Muscle layer of duodenum (tissue), 2 donors: ENCODE measurements at regions not wholly inside any gene's neighbourhood (a gene's known extent, or its start where the extent isn't known, plus 50 kb on each side); places are given as distances from the start of the nearest gene placed in this dataset.

ENCODE experiments used
- H3K27ac ChIP-seq: one replicate; pipeline ENCODE4 v1.7.0; 2013; ENCODE audit warnings: mild to moderate bottlenecking, low read length
- H3K27me3 ChIP-seq: one replicate; pipeline ENCODE4 v1.7.0; 2013; ENCODE audit warnings: low read depth, mild to moderate bottlenecking, control low read depth, low read length
- H3K36me3 ChIP-seq, 2 donors: one replicate each; pipeline ENCODE4 v1.7.0; 2013; ENCODE audit warnings: low read length in 2 of 2, control low read depth in 1 of 2, mild to moderate bottlenecking in 1 of 2; ENCODE audit not compliant: insufficient read depth in 2 of 2, control insufficient read depth in 1 of 2
- H3K4me1 ChIP-seq, 2 donors: one replicate each; pipeline ENCODE4 v1.7.0; 2013; ENCODE audit warnings: low read length in 2 of 2, mild to moderate bottlenecking in 2 of 2, control low read depth in 1 of 2, moderate library complexity in 1 of 2; ENCODE audit not compliant: insufficient read depth in 2 of 2, control insufficient read depth in 1 of 2
- H3K4me3 ChIP-seq, 2 donors: one replicate each; pipeline ENCODE4 v1.7.0; 2013; ENCODE audit warnings: low read length in 2 of 2, low read depth in 1 of 2, mild to moderate bottlenecking in 1 of 2
- H3K9me3 ChIP-seq, 2 donors: one replicate each; pipeline ENCODE4 v1.7.0; 2013; ENCODE audit warnings: low read length in 2 of 2, control low read depth in 1 of 2, mild to moderate bottlenecking in 1 of 2; ENCODE audit not compliant: control insufficient read depth in 1 of 2
- donor health status: healthy.

DNA sequence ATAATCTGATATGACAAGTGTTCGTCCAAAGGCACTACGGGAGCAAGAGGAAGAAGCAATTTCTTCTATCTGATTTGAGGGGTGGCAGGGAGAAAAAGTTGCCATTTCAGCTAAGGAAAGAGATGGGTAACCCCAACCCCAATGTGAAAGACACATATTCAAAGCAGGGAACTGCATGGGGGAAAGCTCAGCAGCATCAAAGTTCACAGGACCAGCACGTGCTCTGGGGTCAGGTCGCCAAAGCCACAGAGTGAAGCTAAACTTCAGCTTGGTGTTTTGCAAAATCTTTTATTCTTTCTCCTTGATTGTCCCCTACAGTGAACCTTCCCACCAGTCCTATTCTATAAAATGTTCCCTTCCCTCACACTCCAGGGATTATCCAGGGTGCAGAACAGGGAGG is 112.8 kb upstream of the PPP2R2D start:
- no peaks in the 10 kb centered on the region for H3K9me3 ChIP-seq
- no peaks in the 10 kb centered on the region for H3K4me1 ChIP-seq
- H3K36me3 ChIP-seq = no peaks in the 10 kb centered on the region
- H3K4me3 ChIP-seq = no peak overlapping the region
- no peak overlapping the region for H3K27ac ChIP-seq
- no peaks in the 10 kb centered on the region for H3K27me3 ChIP-seq

- no peaks in the 10 kb centered on the region for H3K27me3 ChIP-seq
These were observed 112.4 kb upstream of the PPP2R2D start for GRCh38 chr10:131788386-131788785.

DNA sequence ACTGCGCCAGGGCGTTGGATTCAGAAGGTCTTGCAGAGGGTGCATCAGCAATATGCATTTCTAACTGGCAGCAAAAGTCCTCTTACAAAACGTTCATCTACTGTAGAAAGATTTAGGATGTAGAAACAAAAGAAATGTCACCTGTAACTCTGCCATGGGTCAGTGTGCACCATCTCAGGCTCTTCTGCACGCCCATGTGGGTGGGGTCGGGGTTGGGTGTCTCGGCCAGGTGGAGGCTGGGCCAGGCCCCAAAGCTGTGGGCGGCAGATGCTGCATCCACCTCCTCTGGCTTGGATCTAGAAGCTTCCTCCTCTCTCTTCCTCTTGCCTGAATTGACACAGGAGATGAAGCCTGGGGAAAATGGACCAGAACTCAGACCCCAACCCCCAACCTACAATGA is 111.3 kb upstream of the PPP2R2D start:
- no peak overlapping the region for H3K27ac ChIP-seq
- no peaks in the 10 kb centered on the region for H3K27me3 ChIP-seq
- H3K36me3 ChIP-seq = no peaks in the 10 kb centered on the region
- no peaks in the 10 kb centered on the region for H3K9me3 ChIP-seq
- H3K4me3 ChIP-seq = no peak overlapping the region
- no peaks in the 10 kb centered on the region for H3K4me1 ChIP-seq

More at GRCh38 chr10:131788386-131788785, 112.4 kb upstream of the PPP2R2D start:
- Histone ChIP-seq H3K4me1 (no peaks in the 10 kb centered on the region), H3K36me3 (no peaks in the 10 kb centered on the region), H3K4me3 (no peak overlapping the region), H3K9me3 (no peaks in the 10 kb centered on the region), H3K27ac (no peak overlapping the region)

DNA sequence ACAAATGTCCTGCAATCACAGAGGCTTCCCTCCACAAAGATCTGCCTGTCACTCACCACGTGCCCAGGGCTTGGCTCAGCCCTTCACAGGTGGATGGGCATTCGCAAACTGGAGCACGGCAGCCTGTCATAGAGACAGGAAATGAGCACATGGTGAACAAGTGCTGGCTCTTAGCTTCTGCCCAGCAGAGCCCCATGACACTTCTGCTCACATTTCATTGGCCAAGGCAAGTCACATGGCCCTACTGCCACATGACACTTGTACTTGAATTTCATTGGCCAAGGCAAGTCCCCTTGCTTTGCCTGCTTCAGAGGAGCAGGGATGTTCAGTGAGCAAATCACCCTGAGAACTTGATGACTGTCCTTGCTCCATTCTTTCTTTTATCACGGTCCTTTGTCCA is 110.8 kb upstream of the PPP2R2D start:
- Histone ChIP-seq H3K27me3 (no peaks in the 10 kb centered on the region), H3K9me3 (no peaks in the 10 kb centered on the region), H3K4me3 (no peak overlapping the region)

DNA sequence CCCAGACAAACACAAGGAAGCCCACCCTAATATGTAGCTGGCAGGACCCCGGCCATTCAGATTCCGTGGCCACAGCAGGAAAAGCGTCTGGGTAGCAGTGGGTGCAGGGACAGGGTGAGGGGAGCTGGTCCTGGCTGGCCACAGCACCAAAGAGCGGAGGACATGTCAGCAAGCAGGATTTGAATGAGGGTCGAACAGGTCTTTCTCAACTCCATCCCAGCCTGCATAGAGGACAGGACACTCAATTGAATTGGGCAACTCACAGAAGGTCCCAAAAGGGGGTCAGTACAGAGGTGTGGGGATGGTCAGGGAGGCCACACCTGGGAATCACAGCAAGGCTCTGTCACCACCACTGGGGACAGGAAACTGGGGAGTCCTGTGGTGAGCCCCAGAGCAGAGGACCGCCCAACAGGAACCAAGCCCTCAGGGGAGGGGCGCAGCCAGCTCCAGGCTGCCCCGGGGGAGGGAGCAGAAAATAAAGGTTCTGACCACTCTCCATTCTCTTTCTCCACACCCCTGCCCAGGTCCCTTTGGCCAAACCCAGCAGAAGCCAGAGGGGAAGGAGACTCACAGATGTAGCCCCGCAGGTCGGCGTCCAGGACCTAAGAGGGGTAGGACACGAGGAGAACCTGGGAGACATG is 108.7 kb upstream of the PPP2R2D start:
- no peaks in the 10 kb centered on the region for H3K27me3 ChIP-seq
- no peaks in the 10 kb centered on the region for H3K36me3 ChIP-seq
- peaks cover 0 to 8% of the 10 kb centered on the region in 2 donors for H3K9me3 ChIP-seq
- H3K4me3 ChIP-seq = no peak overlapping the region
- H3K4me1 ChIP-seq = no peaks in the 10 kb centered on the region
- no peak overlapping the region for H3K27ac ChIP-seq

More for the DNA sequence above, 110.8 kb upstream of the PPP2R2D start:
- Histone ChIP-seq H3K4me1 (no peaks in the 10 kb centered on the region), H3K27ac (no peak overlapping the region), H3K36me3 (no peaks in the 10 kb centered on the region)

DNA sequence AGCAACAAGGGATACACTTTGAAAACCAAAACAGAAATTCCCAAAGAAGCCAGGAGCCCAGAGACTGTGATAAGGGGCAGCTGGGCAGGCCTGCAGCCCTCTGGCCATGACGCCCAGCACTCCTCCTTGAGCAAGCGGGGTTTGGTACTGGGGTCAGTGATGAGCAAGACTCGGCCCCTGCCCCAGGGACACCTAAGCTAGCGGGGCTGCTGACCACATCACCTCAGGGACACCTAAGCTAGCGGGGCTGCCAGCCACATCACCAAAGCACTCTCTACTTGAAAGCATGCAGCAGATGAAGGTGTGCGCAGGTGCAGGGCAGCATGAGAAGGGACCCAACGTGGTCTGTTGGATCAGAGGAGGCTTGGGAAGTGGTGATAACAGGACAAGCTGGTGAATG is 108.0 kb upstream of the PPP2R2D start:
- Histone ChIP-seq H3K4me3 (no peak overlapping the region), H3K9me3 (peaks cover 5 to 14% of the 10 kb centered on the region in 2 donors), H3K4me1 (no peaks in the 10 kb centered on the region), H3K36me3 (no peaks in the 10 kb centered on the region), H3K27ac (no peak overlapping the region), H3K27me3 (no peaks in the 10 kb centered on the region)

GRCh38 chr10:131795761-131796160 is 105.0 kb upstream of the PPP2R2D start:
- H3K27ac ChIP-seq = no peak overlapping the region
- H3K4me1 ChIP-seq = no peaks in the 10 kb centered on the region
- peaks cover 20 to 26% of the 10 kb centered on the region in 2 donors for H3K9me3 ChIP-seq
- H3K27me3 ChIP-seq = no peaks in the 10 kb centered on the region
- no peak overlapping the region for H3K4me3 ChIP-seq
- no peaks in the 10 kb centered on the region for H3K36me3 ChIP-seq

DNA sequence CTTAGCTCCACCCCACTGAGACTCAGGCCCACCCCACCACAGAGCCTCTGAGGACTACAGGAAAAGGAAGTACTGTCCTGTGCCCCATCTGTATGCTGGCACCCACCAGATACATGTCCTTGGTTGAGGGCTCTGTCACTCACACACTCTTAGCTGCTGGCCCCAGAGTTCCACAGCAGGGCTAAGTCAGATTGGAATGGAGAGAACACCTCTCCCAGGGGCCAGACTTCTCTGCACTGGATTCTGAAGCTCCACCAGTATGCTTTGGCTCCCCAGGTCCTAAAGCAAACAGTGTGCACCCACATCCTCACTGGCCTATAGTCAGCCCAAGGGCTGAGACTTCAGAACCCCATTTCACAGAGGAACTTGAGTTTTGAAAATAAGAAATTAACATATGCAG is 103.2 kb upstream of the PPP2R2D start:
- Histone ChIP-seq H3K27ac (no peak overlapping the region), H3K4me3 (no peak overlapping the region), H3K4me1 (no peaks in the 10 kb centered on the region), H3K9me3 (peaks cover 20 to 26% of the 10 kb centered on the region in 2 donors), H3K27me3 (no peaks in the 10 kb centered on the region), H3K36me3 (no peaks in the 10 kb centered on the region)

GRCh38 chr10:131799429-131799828 is 101.4 kb upstream of the PPP2R2D start:
- Histone ChIP-seq H3K27ac (no peak overlapping the region), H3K27me3 (no peaks in the 10 kb centered on the region), H3K4me3 (peak overlapping the region in 1 of 2 donors; percentile 14), H3K36me3 (no peaks in the 10 kb centered on the region), H3K9me3 (peaks cover 20 to 26% of the 10 kb centered on the region in 2 donors), H3K4me1 (no peaks in the 10 kb centered on the region)

DNA sequence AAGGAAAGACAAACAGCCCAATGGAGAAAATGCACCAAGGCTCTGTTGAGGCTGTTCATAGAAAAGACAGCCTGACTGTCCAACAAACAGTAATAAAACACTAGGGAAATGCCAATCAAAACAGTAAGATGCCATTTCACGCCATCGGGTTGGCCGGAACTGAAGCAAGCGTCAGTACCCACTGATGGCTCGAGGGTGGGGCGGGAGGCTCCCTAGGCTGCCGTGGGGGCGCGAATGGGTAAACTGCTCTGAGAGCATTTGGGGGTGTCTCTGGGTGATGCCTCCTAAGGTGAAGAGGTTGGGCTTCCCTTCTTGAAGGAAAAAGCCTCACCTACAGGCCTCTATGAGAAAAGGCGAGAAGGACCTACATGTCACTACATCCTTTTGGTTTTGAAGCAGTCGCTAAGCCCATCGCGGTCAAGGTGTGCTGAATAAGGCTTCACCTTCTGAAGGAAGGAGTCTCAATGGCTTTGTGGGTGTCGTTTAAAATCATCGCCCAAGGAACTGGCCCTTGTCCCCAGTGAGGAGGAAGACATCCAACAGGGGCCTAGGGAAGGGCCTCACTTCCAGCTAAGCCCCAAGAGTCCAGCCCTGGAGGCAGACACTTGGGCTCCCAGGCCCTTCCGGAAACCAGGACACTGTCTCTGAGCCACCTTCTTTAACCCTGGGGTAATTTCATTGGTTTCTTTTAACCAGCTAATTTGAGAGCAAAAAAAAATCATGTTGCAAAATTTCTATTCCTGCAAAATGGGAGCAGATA is 98.5 kb upstream of the PPP2R2D start:
- Histone ChIP-seq H3K36me3 (no peaks in the 10 kb centered on the region), H3K27ac (no peak overlapping the region), H3K4me1 (no peaks in the 10 kb centered on the region), H3K4me3 (no peak overlapping the region), H3K9me3 (peaks cover 17 to 20% of the 10 kb centered on the region in 2 donors), H3K27me3 (no peaks in the 10 kb centered on the region)

DNA sequence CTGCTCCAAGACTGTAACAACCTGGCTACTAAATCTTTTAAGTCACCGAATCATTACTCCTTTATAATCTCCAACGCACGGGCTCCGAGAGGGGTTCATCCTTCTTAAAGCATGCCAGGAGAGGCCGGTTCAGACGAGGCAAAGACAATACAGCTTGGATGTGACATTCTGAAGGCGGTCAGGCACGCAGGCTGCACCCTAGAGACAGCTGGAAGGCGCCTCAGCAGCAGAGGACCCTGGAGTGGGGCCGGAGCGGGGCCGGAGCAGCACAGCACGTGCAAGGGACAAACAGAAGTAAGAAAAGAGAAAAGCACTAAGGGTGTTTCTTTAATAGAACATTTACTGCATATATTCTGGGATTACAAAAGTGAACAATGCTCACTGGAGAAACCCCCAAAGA is 97.8 kb upstream of the PPP2R2D start:
- H3K27me3 ChIP-seq = no peaks in the 10 kb centered on the region
- H3K4me3 ChIP-seq = no peak overlapping the region
- no peak overlapping the region for H3K27ac ChIP-seq
- no peaks in the 10 kb centered on the region for H3K36me3 ChIP-seq
- H3K9me3 ChIP-seq = peaks cover 10 to 14% of the 10 kb centered on the region in 2 donors
- H3K4me1 ChIP-seq = no peaks in the 10 kb centered on the region
